Suprapubic skin (tissue), 4 donors: ENCODE measurements at regions not wholly inside any gene's neighbourhood (a gene's known extent, or its start where the extent isn't known, plus 50 kb on each side); places are given as distances from the start of the nearest gene placed in this dataset.

Experiments
- EP300 ChIP-seq: sonication (generic); formaldehyde crosslinking; IDR thresholded peaks from one replicate; pipeline ENCODE4 v1.6.1; 2017; ENCODE audit warnings: antibody characterized with exemption
- POLR2A ChIP-seq, 2 donors: fragments of 450-650 bp; IDR thresholded peaks; one replicate each; pipeline ENCODE4 v1.6.1; 2017; ENCODE audit warnings: antibody characterized with exemption in 2 of 2, mild to moderate bottlenecking in 2 of 2, moderate library complexity in 2 of 2
- POLR2AphosphoS5 ChIP-seq, 3 donors: sonication (generic); formaldehyde crosslinking; IDR thresholded peaks; one replicate each; pipeline ENCODE4 v1.6.1; 2017; ENCODE audit warnings: antibody characterized with exemption in 3 of 3
- TF ChIP-seq, protein P1 (sequence below), 2 donors: fragments of 200-600 bp in 1 of 2; fragments of 450-650 bp in 1 of 2; sonication (generic) in 1 of 2; IDR thresholded peaks; one replicate each; pipeline ENCODE4 v1.5.1; 2016 to 2019; ENCODE audit warnings: antibody characterized with exemption in 2 of 2, mild to moderate bottlenecking in 1 of 2, moderate library complexity in 1 of 2

DNA sequence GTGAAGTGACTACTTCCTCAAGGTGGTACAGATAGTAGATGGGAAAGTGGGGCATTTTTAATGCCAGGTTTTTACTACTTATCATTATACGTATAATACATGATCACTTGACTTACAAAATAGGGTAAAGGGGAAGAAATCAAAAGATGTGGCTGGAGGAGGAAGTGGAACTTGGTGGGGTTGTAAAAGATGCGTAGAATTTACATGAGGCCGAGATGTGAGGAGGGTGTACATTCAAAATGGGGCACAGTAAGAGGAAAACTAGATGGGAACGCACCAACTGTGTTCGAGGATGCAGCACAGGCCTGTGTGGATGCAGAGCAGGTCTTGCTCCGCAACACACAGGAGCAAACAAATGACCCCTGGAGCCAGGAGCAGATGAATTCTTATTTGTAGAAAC, 403.3 kb downstream of the TXNL1 start:
- TF ChIP-seq, protein P1, sequence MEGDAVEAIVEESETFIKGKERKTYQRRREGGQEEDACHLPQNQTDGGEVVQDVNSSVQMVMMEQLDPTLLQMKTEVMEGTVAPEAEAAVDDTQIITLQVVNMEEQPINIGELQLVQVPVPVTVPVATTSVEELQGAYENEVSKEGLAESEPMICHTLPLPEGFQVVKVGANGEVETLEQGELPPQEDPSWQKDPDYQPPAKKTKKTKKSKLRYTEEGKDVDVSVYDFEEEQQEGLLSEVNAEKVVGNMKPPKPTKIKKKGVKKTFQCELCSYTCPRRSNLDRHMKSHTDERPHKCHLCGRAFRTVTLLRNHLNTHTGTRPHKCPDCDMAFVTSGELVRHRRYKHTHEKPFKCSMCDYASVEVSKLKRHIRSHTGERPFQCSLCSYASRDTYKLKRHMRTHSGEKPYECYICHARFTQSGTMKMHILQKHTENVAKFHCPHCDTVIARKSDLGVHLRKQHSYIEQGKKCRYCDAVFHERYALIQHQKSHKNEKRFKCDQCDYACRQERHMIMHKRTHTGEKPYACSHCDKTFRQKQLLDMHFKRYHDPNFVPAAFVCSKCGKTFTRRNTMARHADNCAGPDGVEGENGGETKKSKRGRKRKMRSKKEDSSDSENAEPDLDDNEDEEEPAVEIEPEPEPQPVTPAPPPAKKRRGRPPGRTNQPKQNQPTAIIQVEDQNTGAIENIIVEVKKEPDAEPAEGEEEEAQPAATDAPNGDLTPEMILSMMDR (IDR thresholded peaks at IDR 0.05): no peak
- TF ChIP-seq POLR2A (IDR thresholded peaks at IDR 0.05): no peak
- no peak for TF ChIP-seq POLR2AphosphoS5 (IDR thresholded peaks at IDR 0.05)
- TF ChIP-seq EP300: no peak
